Prostate gland (tissue), 2 donors: ENCODE measurements at regions not wholly inside any gene's neighbourhood (a gene's known extent, or its start where the extent isn't known, plus 50 kb on each side); places are given as distances from the start of the nearest gene placed in this dataset.
"Not testable (repeated sequence)": the region's sequence is repeated elsewhere in the genome, so short reads cannot be mapped to it uniquely, and the experiment has no call there.

Source experiments
- DNase-seq: peaks from one replicate; pipeline ENCODE4 v3.0.0-alpha.2; 2019; ENCODE audit warnings: low spot score
- H3K27ac ChIP-seq, 2 donors: fragments of 200-600 bp; sonication (generic); 2 replicates each; pipeline ENCODE4 v1.5.1; 2017 to 2019
- H3K27me3 ChIP-seq: fragments of 200-600 bp; sonication (generic); replicated peaks from 2 replicates; pipeline ENCODE4 v1.5.1; 2019; ENCODE audit not compliant: insufficient read depth
- H3K36me3 ChIP-seq, 2 donors: fragments of 200-600 bp; sonication (generic); 1 replicate in 1 of 2; 2 replicates in 1 of 2; pipeline versions ENCODE4 v1.5.1 to v1.8.1; 2017 to 2019
- H3K4me1 ChIP-seq: fragments of 200-600 bp; sonication (generic); replicated peaks from 2 replicates; pipeline ENCODE4 v1.5.1; 2019
- H3K4me3 ChIP-seq, 2 donors: fragments of 200-600 bp; sonication (generic); 2 replicates each; pipeline ENCODE4 v1.5.1; 2017 to 2019
- H3K9me3 ChIP-seq: fragments of 200-600 bp; sonication (generic); 2 replicates; pipeline ENCODE4 v1.5.1; 2017
- CTCF ChIP-seq, 4 experiments: fragments of 200-600 bp in 2 of 4; fragments of 450-650 bp in 2 of 4; sonication (generic) in 2 of 4; IDR thresholded peaks; 1 replicate in 3 of 4; 2 replicates in 1 of 4; pipeline ENCODE4 v1.5.1; 2016 to 2019; ENCODE audit warnings: antibody characterized with exemption in 4 of 4, mild to moderate bottlenecking in 2 of 4, moderate library complexity in 2 of 4
- POLR2A ChIP-seq: fragments of 450-650 bp; IDR thresholded peaks from one replicate; pipeline ENCODE4 v1.6.1; 2016; ENCODE audit warnings: antibody characterized with exemption, mild to moderate bottlenecking
- POLR2AphosphoS5 ChIP-seq: sonication (generic); formaldehyde crosslinking; IDR thresholded peaks from one replicate; pipeline ENCODE4 v1.6.1; 2017; ENCODE audit warnings: antibody characterized with exemption
- WGBS: methylation state at CpG from one replicate; pipeline ENCODE4 v1.1.5; 2018; 5-methylcytosine and 5-hydroxymethylcytosine counted together
- intact Hi-C: fragments of 100-400 bp; cut with DNase I; formaldehyde crosslinking; loops from one replicate; pipeline ENCODE4 v1.14.2; 2022

- Histone ChIP-seq H3K4me1 (no peaks in the 10 kb centered on the region), H3K36me3 (no peaks in the 10 kb centered on the region), H3K9me3 (no peaks in the 10 kb centered on the region), H3K27ac (no peak overlapping the region), H3K4me3 (no peak overlapping the region), H3K27me3 (no peaks in the 10 kb centered on the region)
- DNase-seq, result no peak
- 57% methylated on average over 1 of the region's 1 CpG for WGBS
- TF ChIP-seq POLR2AphosphoS5 (no peak), CTCF (IDR thresholded peaks at IDR 0.05) (no peak), POLR2A (no peak)
- intact Hi-C loops, result no loop called here
These were observed 190.2 kb upstream of the LMO3 start for GRCh38 chr12:16796168-16796567.

DNA sequence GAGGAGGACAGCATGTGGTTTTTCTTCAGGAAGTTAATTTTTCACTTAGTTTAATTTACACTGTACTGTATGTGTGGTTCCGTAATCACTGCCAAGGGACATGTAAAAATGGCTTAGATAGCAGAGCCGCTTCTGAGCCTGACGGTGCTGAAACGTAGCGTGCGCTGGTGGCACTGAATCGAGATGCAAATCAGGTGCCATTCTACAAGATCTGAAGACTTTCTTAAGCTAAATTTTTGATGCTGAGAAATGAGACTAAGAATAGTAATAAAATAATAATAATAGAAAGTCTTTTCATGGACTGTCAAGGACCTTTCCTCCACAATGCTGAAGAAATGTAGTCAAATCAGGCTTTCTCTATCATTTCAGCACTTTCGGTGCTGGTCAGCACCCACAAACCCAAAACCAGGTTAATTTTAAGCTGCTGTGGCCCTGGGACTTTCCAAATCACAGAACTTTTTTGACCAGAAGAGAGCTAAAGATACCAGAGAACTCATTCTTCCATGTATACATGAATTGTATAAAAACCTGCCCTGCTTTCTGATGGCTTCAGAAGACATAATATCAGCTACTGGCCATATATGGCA lies 183.3 kb upstream of the LMO3 start:
- intact Hi-C loops, result no loop called here
- no peak overlapping the region for H3K4me3 ChIP-seq
- H3K27ac ChIP-seq, result no peak overlapping the region
- no peaks in the 10 kb centered on the region for H3K27me3 ChIP-seq
- 45% methylated on average over 8 of the region's 8 CpGs for WGBS
- DNase-seq, result no peak
- H3K4me1 ChIP-seq, result no peaks in the 10 kb centered on the region
- H3K36me3 ChIP-seq, result no peaks in the 10 kb centered on the region
- no peaks in the 10 kb centered on the region for H3K9me3 ChIP-seq
- TF ChIP-seq POLR2A (no peak), POLR2AphosphoS5 (no peak), CTCF (IDR thresholded peaks at IDR 0.05) (no peak)

DNA sequence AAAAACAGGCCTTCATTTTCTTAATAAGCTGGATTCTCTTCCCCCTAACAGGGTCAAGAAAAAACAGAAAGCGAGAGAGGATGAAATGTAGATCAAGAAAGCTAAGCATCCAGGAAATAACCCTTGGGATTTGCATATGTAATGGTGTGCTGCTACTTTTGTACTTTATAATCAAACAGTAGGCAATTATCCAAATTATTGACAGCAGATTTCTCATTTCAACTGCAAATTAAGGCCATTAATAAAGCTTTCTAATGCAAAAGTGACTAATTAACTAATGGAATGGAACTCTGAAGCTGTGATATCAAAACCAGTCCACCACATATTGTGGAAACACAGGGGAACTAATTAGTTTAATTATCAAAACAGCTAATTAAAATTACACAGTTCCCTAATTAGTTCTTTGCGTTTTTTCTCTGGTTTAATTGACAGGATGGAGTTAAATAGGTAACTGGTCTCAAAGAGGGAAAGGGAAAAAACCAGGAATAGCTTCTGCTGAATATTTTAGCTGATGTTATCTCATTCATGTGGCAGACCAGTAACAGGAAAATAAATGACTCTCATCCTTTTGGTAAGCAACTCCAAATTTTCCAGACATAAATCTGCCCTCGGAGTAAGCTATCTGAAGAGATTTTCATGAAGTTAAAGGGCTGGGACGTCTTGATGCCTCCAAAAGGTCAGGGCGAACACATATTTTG lies 182.7 kb upstream of the LMO3 start:
- intact Hi-C loops, result no loop called here
- Histone ChIP-seq H3K9me3 (no peaks in the 10 kb centered on the region), H3K4me1 (no peaks in the 10 kb centered on the region), H3K4me3 (no peak overlapping the region), H3K36me3 (no peaks in the 10 kb centered on the region), H3K27ac (no peak overlapping the region), H3K27me3 (no peaks in the 10 kb centered on the region)
- DNase-seq, result no peak
- 46% methylated on average over 5 of the region's 5 CpGs for WGBS
- no peak for TF ChIP-seq CTCF (IDR thresholded peaks at IDR 0.05)
- TF ChIP-seq POLR2AphosphoS5, result no peak
- TF ChIP-seq POLR2A, result no peak

- Histone ChIP-seq H3K4me3 (no peak overlapping the region), H3K27ac (no peak overlapping the region), H3K9me3 (no peaks in the 10 kb centered on the region), H3K4me1 (no peaks in the 10 kb centered on the region), H3K36me3 (no peaks in the 10 kb centered on the region), H3K27me3 (no peaks in the 10 kb centered on the region)
- DNase-seq, result no peak
- intact Hi-C loops, result no loop called here
- 55% methylated on average over 2 of the region's 2 CpGs for WGBS
- no peak for TF ChIP-seq CTCF (IDR thresholded peaks at IDR 0.05)
- no peak for TF ChIP-seq POLR2AphosphoS5
- no peak for TF ChIP-seq POLR2A
These were observed 180.0 kb upstream of the LMO3 start for GRCh38 chr12:16785953-16786352.

GRCh38 chr12:16785524-16785923 lies 179.6 kb upstream of the LMO3 start:
- Histone ChIP-seq H3K36me3 (no peaks in the 10 kb centered on the region), H3K27me3 (no peaks in the 10 kb centered on the region), H3K9me3 (no peaks in the 10 kb centered on the region), H3K27ac (no peak overlapping the region), H3K4me1 (no peaks in the 10 kb centered on the region), H3K4me3 (no peak overlapping the region)
- TF ChIP-seq CTCF (IDR thresholded peaks at IDR 0.05), result no peak
- no peak for TF ChIP-seq POLR2AphosphoS5
- TF ChIP-seq POLR2A, result no peak
- intact Hi-C loops, result no loop called here
- whole genome bisulfite sequencing, result 21% methylated on average over 1 of the region's 1 CpG
- no peak for DNase-seq

- H3K36me3 ChIP-seq, H3K27me3 ChIP-seq, H3K27ac ChIP-seq, H3K9me3 ChIP-seq, DNase-seq, H3K4me1 ChIP-seq, H3K4me3 ChIP-seq, intact Hi-C loops: not testable (repeated sequence)
- WGBS, result 90% methylated on average over 2 of the region's 2 CpGs
These were observed 163.2 kb upstream of the LMO3 start for GRCh38 chr12:16769129-16769528.
